ENCODE measurements at regions not wholly inside any gene's neighbourhood (a gene's known extent, or its start where the extent isn't known, plus 50 kb on each side); places are given as distances from the start of the nearest gene placed in this dataset.
A peak's percentile ranks its signal among the peaks of the same experiment; 100 is the strongest.
"Not testable (repeated sequence)": the region's sequence is repeated elsewhere in the genome, so short reads cannot be mapped to it uniquely, and the experiment has no call there.

- DNase-seq: no peak
These were observed 58.4 kb upstream of the WAPL start for GRCh38 chr10:86579883-86580520.

GRCh38 chr10:86580521-86580891 is 58.9 kb upstream of the WAPL start:
- no peak for DNase-seq

GRCh38 chr10:86583983-86584382 is 62.4 kb upstream of the WAPL start:
- peak; percentile 36 for DNase-seq

GRCh38 chr10:86585037-86585929 is 63.7 kb upstream of the WAPL start:
- DNase-seq: peak; percentile 86

- no peak for DNase-seq
These were observed 64.9 kb upstream of the WAPL start for GRCh38 chr10:86586516-86586915.

- not testable (repeated sequence) for DNase-seq
These were observed 65.6 kb upstream of the OPN4 start for GRCh38 chr10:86588781-86589180.

GRCh38 chr10:86591436-86591835 is 62.9 kb upstream of the OPN4 start:
- DNase-seq: no peak

- peak; percentile 63 for DNase-seq
These were observed 61.9 kb upstream of the OPN4 start for GRCh38 chr10:86592413-86592812.

GRCh38 chr10:86594535-86594934 is 59.8 kb upstream of the OPN4 start:
- DNase-seq: no peak

GRCh38 chr10:86595496-86595895 is 58.9 kb upstream of the OPN4 start:
- no peak for DNase-seq

- DNase-seq: no peak
These were observed 58.1 kb upstream of the OPN4 start for GRCh38 chr10:86596266-86596665.

GRCh38 chr10:86597306-86597705 is 57.0 kb upstream of the OPN4 start:
- no peak for DNase-seq

GRCh38 chr10:86598151-86598550 is 56.2 kb upstream of the OPN4 start:
- no peak for DNase-seq

GRCh38 chr10:86599041-86599440 is 55.3 kb upstream of the OPN4 start:
- DNase-seq: no peak

- DNase-seq: peak; percentile 77
These were observed 54.6 kb upstream of the OPN4 start for GRCh38 chr10:86599729-86600128.

GRCh38 chr10:86600296-86600695 is 54.1 kb upstream of the OPN4 start:
- no peak for DNase-seq

- DNase-seq: no peak
These were observed 52.3 kb upstream of the OPN4 start for GRCh38 chr10:86601956-86602602.

GRCh38 chr10:86603256-86603655 is 51.1 kb upstream of the OPN4 start:
- no peak for DNase-seq

Data from NCI-H146 (cell line).